ENCODE measurements at regions not wholly inside any gene's neighbourhood (a gene's known extent, or its start where the extent isn't known, plus 50 kb on each side); places are given as distances from the start of the nearest gene placed in this dataset.

- Mint-ChIP-seq H3K9me3 (ENCODE audit: unreplicated experiment) (no peaks in the 10 kb centered on the region), H3K27ac (ENCODE audit: unreplicated experiment) (no peak overlapping the region), H3K4me1 (ENCODE audit: unreplicated experiment) (no peaks in the 10 kb centered on the region), H3K4me3 (ENCODE audit: unreplicated experiment) (no peak overlapping the region), H3K36me3 (ENCODE audit: unreplicated experiment) (no peaks in the 10 kb centered on the region), H3K27me3 (ENCODE audit: unreplicated experiment) (peaks cover 7% of the 10 kb centered on the region)
- DNase-seq (ENCODE audit: extremely low spot score, unreplicated experiment), result no peak
- no peak for TF ChIP-seq CTCF (IDR thresholded peaks at IDR 0.05)
These were observed 1376.4 kb downstream of the CDH11 start for GRCh38 chr16:63745456-63745855.

- H3K4me3 Mint-ChIP-seq (ENCODE audit: unreplicated experiment), result no peak overlapping the region
- H3K27ac Mint-ChIP-seq (ENCODE audit: unreplicated experiment), result no peak overlapping the region
These were observed 1377.6 kb downstream of the CDH11 start for GRCh38 chr16:63744077-63744874.

GRCh38 chr16:63742150-63742549, 1379.7 kb downstream of the CDH11 start:
- H3K9me3 Mint-ChIP-seq (ENCODE audit: unreplicated experiment), result no peaks in the 10 kb centered on the region
- H3K4me3 Mint-ChIP-seq (ENCODE audit: unreplicated experiment), result no peak overlapping the region
- no peak overlapping the region for H3K27ac Mint-ChIP-seq (ENCODE audit: unreplicated experiment)
- DNase-seq (ENCODE audit: extremely low spot score, unreplicated experiment), result no peak
- H3K27me3 Mint-ChIP-seq (ENCODE audit: unreplicated experiment), result peaks cover 7% of the 10 kb centered on the region
- no peak for TF ChIP-seq CTCF (IDR thresholded peaks at IDR 0.05)
- H3K4me1 Mint-ChIP-seq (ENCODE audit: unreplicated experiment), result no peaks in the 10 kb centered on the region
- H3K36me3 Mint-ChIP-seq (ENCODE audit: unreplicated experiment), result no peaks in the 10 kb centered on the region

More at GRCh38 chr16:63744077-63744874, 1377.6 kb downstream of the CDH11 start:
- Mint-ChIP-seq H3K27me3 (ENCODE audit: unreplicated experiment) (peaks cover 7% of the 10 kb centered on the region), H3K4me1 (ENCODE audit: unreplicated experiment) (no peaks in the 10 kb centered on the region), H3K9me3 (ENCODE audit: unreplicated experiment) (no peaks in the 10 kb centered on the region), H3K36me3 (ENCODE audit: unreplicated experiment) (no peaks in the 10 kb centered on the region)
- no peak for TF ChIP-seq CTCF (IDR thresholded peaks at IDR 0.05)
- no peak for DNase-seq (ENCODE audit: extremely low spot score, unreplicated experiment)

- no peaks in the 10 kb centered on the region for H3K9me3 Mint-ChIP-seq (ENCODE audit: unreplicated experiment)
- no peak for DNase-seq (ENCODE audit: extremely low spot score, unreplicated experiment)
- no peak overlapping the region for H3K4me3 Mint-ChIP-seq (ENCODE audit: unreplicated experiment)
- no peak for TF ChIP-seq CTCF (IDR thresholded peaks at IDR 0.05)
- H3K4me1 Mint-ChIP-seq (ENCODE audit: unreplicated experiment), result no peaks in the 10 kb centered on the region
- peaks cover 7% of the 10 kb centered on the region for H3K27me3 Mint-ChIP-seq (ENCODE audit: unreplicated experiment)
- H3K36me3 Mint-ChIP-seq (ENCODE audit: unreplicated experiment), result no peaks in the 10 kb centered on the region
- H3K27ac Mint-ChIP-seq (ENCODE audit: unreplicated experiment), result no peak overlapping the region
These were observed 1384.2 kb downstream of the CDH11 start for GRCh38 chr16:63737633-63738032.

GRCh38 chr16:63735456-63735855, 1386.4 kb downstream of the CDH11 start:
- Mint-ChIP-seq H3K27ac (ENCODE audit: unreplicated experiment) (no peak overlapping the region), H3K9me3 (ENCODE audit: unreplicated experiment) (no peaks in the 10 kb centered on the region), H3K4me1 (ENCODE audit: unreplicated experiment) (no peaks in the 10 kb centered on the region), H3K36me3 (ENCODE audit: unreplicated experiment) (no peaks in the 10 kb centered on the region), H3K27me3 (ENCODE audit: unreplicated experiment) (no peaks in the 10 kb centered on the region), H3K4me3 (ENCODE audit: unreplicated experiment) (no peak overlapping the region)
- TF ChIP-seq CTCF (IDR thresholded peaks at IDR 0.05), result no peak
- DNase-seq (ENCODE audit: extremely low spot score, unreplicated experiment), result no peak
